SK-N-SH treated with all-trans-retinoic acid at 6 μM for 48 hours (cell line): ENCODE measurements at regions not wholly inside any gene's neighbourhood (a gene's known extent, or its start where the extent isn't known, plus 50 kb on each side); places are given as distances from the start of the nearest gene placed in this dataset.

Source experiments
- ARNTL ChIP-seq: fragments of 450-650 bp; formaldehyde crosslinking; IDR thresholded peaks from 2 replicates; pipeline ENCODE4 v1.5.0; 2020; ENCODE audit warnings: low read depth, mild to moderate bottlenecking, moderate library complexity, borderline replicate concordance
- BACH2 ChIP-seq: fragments of 250-450 bp; sonication (Bioruptor Pico); IDR thresholded peaks from 2 replicates; pipeline ENCODE4 v1.9.0; 2021; ENCODE audit warnings: mild to moderate bottlenecking, borderline replicate concordance
- GLIS3 ChIP-seq: fragments of 250-450 bp; sonication (Bioruptor Pico); IDR thresholded peaks from 2 replicates; pipeline ENCODE4 v1.5.0; 2020; ENCODE audit warnings: mild to moderate bottlenecking, moderate library complexity
- ISL1 ChIP-seq: fragments of 250-450 bp; sonication (Bioruptor Pico); IDR thresholded peaks from 2 replicates; pipeline ENCODE4 v2.1.2; 2022; ENCODE audit warnings: mild to moderate bottlenecking, moderate library complexity
- OSR1 ChIP-seq: fragments of 250-450 bp; sonication (Bioruptor Pico); IDR thresholded peaks from 2 replicates; pipeline ENCODE4 v1.8.0; 2022; ENCODE audit warnings: moderate library complexity, mild to moderate bottlenecking, inconsistent platforms
- PATZ1 ChIP-seq: fragments of 250-450 bp; sonication (Bioruptor Pico); IDR thresholded peaks from 2 replicates; pipeline ENCODE4 v1.8.0; 2020; ENCODE audit warnings: mild to moderate bottlenecking, moderate library complexity, borderline replicate concordance
- POU6F1 ChIP-seq: fragments of 250-450 bp; sonication (Bioruptor Pico); IDR thresholded peaks from 2 replicates; pipeline ENCODE4 v1.8.0; 2021; ENCODE audit warnings: low read depth, mild to moderate bottlenecking, moderate library complexity, borderline replicate concordance
- TOX ChIP-seq: fragments of 250-450 bp; sonication (Bioruptor Pico); IDR thresholded peaks from 2 replicates; pipeline ENCODE4 v1.8.0; 2021; ENCODE audit warnings: mild to moderate bottlenecking, moderate library complexity, borderline replicate concordance
- ZFP30 ChIP-seq: fragments of 450-650 bp; formaldehyde crosslinking; IDR thresholded peaks from 2 replicates; pipeline ENCODE4 v1.5.0; 2022; ENCODE audit warnings: mild to moderate bottlenecking, moderate library complexity
- ZNF70 ChIP-seq: fragments of 450-650 bp; formaldehyde crosslinking; IDR thresholded peaks from 2 replicates; pipeline ENCODE4 v1.5.0; 2020; ENCODE audit warnings: mild to moderate bottlenecking, moderate library complexity
- ZNF8 ChIP-seq: fragments of 450-650 bp; formaldehyde crosslinking; IDR thresholded peaks from 2 replicates; pipeline ENCODE4 v1.5.0; 2020; ENCODE audit warnings: mild to moderate bottlenecking, moderate library complexity
- TF ChIP-seq, protein P1 (sequence below): fragments of 250-450 bp; sonication (Bioruptor Pico); IDR thresholded peaks from 2 replicates; pipeline ENCODE4 v1.5.1; 2021; ENCODE audit warnings: mild to moderate bottlenecking, moderate library complexity
- TF ChIP-seq, protein P2 (sequence below): fragments of 250-450 bp; sonication (Bioruptor Pico); IDR thresholded peaks from 2 replicates; pipeline ENCODE4 v1.5.1; 2020; ENCODE audit warnings: low read depth, mild to moderate bottlenecking, moderate library complexity

DNA sequence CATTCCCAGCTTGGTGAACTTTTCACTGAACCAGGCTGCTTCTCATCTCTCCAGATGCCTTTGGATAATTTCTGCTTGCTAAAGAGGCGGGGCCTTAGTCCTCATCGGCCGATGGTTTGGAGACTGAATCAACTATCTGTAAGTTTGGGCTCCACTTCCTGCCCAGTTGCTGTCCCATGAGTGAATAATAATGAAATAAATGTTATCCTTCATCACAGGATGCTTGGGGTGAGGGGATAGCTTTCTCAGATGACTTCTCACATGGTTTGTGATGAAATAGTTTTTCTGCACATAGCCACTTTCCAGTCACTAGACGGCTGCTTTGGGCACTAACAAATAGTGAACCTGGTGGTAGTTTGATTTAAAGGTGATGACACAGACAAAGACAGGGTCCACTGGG lies 376.6 kb upstream of the TRIB2 start:
- TF ChIP-seq ISL1 (CRISPR knock-in tag) (no peak), TOX (CRISPR knock-in tag) (no peak), POU6F1 (CRISPR knock-in tag) (no peak), ARNTL (no peak), BACH2 (CRISPR knock-in tag) (no peak), GLIS3 (CRISPR knock-in tag) (no peak), ZNF70 (CRISPR knock-in tag) (no peak), ZFP30 (CRISPR knock-in tag) (no peak), OSR1 (CRISPR knock-in tag) (no peak), PATZ1 (CRISPR knock-in tag) (no peak), ZNF8 (CRISPR knock-in tag) (no peak)
- TF ChIP-seq, protein P1, sequence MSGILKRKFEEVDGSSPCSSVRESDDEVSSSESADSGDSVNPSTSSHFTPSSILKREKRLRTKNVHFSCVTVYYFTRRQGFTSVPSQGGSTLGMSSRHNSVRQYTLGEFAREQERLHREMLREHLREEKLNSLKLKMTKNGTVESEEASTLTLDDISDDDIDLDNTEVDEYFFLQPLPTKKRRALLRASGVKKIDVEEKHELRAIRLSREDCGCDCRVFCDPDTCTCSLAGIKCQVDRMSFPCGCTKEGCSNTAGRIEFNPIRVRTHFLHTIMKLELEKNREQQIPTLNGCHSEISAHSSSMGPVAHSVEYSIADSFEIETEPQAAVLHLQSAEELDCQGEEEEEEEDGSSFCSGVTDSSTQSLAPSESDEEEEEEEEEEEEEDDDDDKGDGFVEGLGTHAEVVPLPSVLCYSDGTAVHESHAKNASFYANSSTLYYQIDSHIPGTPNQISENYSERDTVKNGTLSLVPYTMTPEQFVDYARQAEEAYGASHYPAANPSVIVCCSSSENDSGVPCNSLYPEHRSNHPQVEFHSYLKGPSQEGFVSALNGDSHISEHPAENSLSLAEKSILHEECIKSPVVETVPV = no peak
- TF ChIP-seq, protein P2, sequence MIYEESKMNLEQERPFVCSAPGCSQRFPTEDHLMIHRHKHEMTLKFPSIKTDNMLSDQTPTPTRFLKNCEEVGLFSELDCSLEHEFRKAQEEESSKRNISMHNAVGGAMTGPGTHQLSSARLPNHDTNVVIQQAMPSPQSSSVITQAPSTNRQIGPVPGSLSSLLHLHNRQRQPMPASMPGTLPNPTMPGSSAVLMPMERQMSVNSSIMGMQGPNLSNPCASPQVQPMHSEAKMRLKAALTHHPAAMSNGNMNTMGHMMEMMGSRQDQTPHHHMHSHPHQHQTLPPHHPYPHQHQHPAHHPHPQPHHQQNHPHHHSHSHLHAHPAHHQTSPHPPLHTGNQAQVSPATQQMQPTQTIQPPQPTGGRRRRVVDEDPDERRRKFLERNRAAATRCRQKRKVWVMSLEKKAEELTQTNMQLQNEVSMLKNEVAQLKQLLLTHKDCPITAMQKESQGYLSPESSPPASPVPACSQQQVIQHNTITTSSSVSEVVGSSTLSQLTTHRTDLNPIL = no peak
